Islet precursor cell (in vitro differentiated cells): ENCODE measurements at regions not wholly inside any gene's neighbourhood (a gene's known extent, or its start where the extent isn't known, plus 50 kb on each side); places are given as distances from the start of the nearest gene placed in this dataset.
A peak's percentile ranks its signal among the peaks of the same experiment; 100 is the strongest.
"Not testable (repeated sequence)": the region's sequence is repeated elsewhere in the genome, so short reads cannot be mapped to it uniquely, and the experiment has no call there.

Experiments
- DNase-seq: peaks from one replicate; pipeline ENCODE4 v3.0.0-alpha.2; 2018

DNA sequence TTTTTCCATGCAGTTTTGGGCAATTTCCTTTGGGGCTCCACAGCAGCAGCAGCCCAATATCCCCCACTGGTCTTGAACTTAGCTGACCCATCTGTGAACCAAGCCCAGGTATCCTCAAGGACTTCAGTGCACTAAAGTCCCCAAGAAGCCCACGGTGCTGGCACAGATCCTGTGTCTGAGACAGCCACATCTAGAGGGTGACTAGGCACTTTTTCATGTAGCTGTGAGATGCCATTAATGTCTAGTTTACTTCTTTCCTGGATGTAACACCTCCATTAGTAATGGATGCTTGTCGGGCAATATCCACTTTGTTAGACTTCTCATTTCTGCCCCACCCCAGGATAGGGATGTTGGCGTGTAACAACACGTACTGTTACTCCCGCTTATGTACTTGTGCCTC lies 117.9 kb downstream of the GPCPD1 start:
- DNase-seq: no peak

DNA sequence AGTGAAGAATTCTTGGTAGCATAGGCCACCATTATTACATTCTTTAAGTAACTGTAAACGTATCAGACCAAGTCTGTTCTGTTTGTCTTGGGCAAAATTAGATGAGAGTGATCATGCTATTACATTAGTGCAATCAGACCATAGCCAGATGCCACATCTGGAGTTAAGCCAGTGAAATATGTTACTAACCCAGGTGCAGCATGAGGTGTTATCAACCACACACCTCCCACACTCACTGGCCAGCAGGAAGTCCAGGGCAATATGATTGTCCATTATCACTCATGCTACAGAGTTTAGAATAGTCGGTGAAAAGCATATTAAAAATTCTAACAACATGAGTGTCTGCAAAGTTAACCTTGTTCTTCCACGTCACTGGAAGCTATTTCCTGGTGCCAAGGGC lies 119.4 kb downstream of the GPCPD1 start:
- no peak for DNase-seq

DNA sequence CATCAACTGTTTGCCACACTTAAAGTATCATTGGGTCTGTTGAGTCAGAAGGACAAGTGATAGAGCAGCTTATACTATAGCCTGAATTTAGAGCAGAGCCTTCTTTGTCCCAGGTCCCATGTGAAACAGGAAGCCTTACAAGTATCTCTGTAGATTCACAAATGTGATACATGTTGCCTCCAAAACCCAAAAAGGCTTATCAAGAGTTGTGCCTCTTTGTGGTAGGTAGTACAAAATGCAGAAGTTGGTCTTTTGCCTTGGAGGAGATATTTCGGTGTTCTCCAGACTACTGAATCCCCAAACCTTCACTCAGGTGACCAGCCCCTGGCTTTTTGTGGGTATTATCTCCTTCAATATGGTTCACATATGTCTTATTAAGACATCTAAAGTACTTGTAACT lies 121.2 kb downstream of the GPCPD1 start:
- no peak for DNase-seq

DNA sequence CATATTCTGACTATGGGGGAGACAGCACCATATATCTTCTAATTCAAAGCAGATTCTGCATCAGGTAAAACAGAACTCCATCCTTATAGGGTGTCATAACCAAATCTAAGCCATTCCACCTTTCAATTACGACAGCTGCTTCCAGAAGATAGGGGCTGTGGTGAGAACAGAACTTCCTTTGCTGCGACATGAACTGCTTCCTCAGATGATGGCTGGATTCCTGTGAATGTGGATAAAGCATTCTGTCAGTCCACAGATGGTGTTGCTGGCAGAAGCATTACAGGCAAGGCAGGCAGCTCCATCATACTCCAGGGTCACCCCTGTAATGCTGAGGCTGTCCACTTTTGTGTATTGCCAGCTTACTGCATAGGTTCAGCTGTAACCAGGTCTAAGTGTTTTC lies 122.0 kb downstream of the GPCPD1 start:
- DNase-seq: no peak

DNA sequence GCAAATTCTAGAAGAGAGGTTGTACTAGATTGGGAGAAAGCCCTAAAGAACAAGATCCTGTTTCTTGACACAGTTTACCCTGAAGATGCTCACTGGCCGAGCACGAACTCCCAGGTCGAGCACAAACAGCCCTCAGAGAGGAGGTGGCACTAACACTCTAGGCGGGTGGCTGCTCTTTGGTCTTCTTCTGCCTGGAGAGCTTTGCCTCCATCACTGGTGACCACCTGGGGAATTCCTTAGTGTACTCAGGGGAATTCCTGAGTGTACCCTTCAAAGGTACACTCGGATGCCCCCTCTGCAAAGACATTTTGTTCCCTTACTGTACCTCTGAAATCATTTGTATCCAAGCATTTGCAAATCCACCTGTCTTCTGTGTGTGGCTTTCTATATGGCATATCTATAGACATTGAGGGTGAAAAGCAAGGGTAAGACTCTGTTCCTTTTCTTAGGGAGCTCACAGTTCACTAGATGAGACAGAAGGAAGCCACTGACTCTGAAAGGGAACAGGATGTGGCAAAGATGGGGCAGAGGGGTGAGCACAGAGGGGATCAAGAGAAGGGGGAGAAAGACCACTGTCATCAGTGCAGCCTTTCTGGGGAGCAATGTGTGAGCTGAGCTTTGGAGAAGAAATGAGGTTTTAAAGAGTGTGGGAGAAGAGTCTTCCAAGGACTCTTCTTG lies 124.3 kb downstream of the GPCPD1 start:
- no peak for DNase-seq

DNA sequence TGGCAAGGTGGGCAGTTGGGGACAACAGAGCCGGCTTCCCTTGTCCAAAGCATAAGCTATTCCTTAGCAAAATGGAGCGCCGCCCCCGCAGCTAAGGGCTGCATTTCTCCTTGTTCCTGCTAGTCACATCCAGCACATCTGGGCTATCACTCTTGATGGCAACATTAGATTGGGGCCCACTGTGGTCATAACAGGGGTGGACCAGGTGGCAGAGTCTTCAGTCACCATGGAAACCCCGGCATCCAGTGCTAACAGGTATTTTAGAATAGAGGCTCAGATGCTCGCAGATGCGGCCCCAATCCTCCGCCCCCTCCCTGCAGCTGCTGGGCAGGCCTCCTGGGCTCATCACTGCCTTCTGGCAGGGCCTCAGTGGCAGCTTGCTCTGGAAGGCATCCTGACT lies 125.9 kb downstream of the GPCPD1 start:
- no peak for DNase-seq

DNA sequence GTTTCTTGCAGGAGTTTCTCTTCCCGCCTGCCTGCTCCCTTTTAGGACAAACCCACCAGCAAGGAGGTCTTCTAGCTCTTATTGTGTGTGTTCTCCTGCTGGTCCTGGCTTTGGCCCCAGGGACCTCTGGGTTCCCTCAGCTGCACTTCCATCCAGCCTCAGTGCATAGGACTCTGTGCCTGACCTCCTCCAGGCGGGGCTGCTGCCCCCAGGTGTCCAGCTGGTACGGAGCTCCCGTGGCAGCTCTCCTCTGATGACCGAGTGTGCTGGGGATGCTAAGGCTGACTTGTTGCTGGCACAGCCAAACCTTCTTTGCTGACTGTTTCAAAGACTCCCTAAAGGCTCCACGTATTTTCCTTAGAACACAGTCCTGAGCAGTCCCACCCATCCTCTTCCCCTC lies 126.5 kb downstream of the GPCPD1 start:
- DNase-seq: no peak

DNA sequence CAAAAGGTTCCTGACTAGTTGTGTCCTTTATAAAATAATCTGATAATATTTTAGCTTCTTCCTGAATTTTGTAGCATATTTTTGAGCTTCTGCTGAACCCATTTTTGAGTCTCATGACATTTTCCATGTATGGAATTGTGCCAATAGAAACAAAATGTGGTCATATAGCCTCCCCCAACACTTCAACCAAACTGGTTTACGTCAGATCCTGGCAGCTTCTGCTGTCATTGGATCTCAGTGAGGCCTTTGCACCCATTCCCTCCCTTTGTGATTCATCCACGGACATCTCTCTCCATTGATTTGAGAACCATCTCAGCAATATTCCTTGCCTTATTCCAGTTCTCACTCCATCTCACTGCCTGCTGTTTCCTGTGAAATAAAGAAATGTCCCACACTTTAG lies 128.0 kb downstream of the GPCPD1 start:
- DNase-seq: peak; percentile 20

DNA sequence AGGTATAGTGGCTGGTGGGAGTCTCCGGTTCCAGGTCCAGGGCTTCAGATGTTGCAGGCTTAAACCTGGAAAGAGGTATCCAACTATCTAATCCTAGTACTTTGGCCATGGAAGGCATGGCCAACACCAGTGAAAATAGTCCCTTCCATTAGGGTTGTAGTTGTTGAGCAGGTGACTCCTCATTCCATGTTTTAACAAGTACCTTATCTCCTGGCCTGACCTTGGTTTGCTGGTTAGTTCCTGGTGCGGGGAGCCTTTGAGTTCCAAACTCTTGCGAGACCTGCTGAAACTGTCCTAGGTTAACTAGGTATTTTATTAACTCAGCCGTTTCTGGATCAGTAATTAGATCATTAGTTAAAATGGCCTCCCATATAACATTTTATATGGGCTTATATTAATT lies 128.9 kb downstream of the GPCPD1 start:
- peak; percentile 36 for DNase-seq

DNA sequence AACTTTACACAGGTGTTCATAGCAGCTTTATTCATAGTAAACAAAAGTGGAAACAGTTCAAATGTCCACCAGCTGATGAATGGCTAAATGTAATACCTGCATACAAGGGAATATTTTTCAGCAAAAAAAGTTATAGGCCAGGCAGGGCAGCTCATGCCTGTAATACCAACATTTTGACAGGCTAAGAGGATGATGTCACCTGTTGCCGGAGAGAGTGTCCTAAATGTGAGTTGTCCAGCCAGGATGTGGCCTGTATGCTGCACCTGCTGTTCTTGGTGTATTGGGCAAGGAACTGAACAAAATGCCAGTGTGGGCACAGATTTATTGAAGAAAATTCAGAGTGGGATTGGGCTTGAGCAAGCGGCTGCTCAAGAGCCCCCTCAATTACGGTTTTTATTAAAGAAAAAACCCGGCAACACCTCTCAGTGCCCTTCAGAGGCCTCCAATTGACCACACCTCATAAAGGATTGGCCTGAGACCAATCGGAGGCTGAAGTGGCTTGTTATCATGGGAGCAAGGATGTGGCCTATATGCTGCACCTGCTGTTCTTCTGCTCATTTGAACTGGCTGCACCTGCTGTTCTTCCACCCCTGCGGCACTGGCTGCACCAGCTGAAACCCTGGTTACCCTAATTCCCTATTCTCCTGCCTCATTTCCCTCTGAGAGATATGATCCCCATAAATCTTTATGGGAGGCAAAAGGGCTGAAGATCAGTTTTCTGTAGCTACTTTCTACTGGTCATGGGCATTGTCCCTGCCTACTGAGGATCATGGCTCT lies 129.8 kb downstream of the GPCPD1 start:
- peak; percentile 21 for DNase-seq

DNA sequence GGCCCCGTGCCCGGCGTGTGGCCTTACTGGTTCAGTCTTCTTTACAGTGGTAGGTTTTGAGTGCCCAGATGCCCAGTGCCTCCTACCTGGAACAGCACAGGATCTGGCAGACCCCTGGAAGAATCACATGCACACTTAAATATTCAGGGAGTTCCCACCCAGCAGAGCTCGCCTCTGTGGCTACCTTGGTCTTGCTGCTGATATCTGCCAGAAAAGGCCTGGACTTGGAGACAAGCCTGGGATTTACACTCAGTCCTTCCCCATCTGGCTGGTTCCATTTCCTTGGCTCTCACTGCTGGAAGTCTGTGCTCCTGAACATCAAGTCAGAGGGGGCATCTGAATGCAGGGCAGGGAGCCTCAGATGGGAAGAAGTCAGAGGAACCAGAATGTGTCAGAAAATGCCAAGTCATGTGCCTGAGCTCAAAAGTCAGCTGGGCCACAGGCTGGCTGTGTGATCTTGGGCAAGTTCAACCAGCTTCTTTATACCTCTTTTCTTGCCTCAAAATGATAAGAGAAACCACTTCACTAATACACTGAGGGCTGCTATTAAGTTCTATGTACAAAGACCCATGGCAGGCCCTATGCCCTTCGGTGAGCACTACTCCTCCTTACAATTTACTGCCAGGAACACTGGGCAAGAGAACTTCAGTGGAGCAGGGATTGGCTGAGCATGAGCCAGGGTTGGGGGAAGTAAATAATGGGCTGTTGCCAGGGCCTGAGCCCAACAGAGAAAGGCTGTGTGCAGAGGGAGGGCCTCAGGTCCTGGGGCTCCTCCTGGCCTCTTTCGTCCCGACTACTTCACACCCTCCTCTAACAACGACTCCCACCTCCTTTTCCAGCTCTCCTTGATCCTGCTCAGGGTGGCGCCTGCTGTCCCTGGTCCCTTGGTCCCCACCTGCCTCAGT lies 135.9 kb downstream of the GPCPD1 start:
- no peak for DNase-seq

DNA sequence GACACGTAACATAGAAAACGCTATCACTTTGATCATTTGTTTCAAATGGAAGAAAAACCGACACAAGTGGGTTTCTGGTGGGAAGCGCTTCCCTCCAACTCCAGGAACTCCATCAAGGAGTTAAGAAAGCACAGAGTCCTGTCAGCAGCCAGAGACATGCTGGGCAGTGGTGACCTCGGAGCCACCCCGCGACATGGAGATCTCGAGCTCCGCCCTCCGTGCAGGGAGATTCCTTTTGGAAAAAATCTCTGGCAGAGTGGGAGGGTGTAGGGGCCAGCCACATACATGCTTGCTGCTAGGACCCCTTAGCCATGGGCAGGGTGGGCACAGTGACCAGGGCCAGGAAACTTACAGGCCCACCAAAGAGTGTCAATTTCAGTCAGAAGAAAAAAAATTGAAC lies 138.9 kb downstream of the GPCPD1 start:
- not testable (repeated sequence) for DNase-seq

DNA sequence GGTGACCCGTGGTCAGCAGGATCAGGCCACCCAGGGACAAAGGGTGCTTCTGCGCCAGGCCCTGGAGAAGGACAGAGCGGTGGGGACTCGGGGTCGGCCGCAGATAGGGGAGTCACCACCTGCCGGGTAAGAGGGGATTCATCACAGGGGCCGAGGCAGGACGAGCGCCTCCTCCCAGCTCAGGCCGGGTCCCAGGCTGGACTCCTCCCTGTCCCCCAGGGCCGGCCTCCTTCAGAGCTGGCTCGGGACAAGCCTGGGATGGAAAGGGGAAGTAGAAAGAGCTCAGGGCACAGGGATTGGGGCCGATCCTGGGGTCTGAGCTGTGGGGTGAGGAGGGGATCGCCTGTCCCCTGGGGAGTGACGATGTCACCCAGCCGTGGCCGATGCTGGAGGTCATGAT lies 139.4 kb downstream of the GPCPD1 start:
- DNase-seq: no peak

DNA sequence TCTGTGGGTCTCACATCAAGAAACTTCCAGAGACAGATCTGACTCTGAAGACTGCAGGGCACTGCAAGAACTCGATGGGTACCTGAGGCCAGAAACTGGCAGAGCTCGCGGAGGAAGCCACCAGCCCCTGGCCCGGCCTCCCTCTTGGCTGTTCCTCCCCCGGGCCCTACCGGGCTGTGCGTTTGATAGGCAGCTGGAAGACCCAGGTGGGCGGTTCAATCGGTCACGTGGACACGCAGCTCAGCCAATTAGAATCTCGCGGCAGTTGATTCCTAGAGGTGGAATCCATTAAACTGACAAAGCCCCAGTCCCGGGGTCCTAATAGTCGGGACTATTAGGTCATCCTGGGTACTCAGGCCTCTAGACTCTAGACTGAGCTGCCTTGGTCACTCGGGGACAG lies 139.9 kb downstream of the GPCPD1 start:
- DNase-seq: no peak

DNA sequence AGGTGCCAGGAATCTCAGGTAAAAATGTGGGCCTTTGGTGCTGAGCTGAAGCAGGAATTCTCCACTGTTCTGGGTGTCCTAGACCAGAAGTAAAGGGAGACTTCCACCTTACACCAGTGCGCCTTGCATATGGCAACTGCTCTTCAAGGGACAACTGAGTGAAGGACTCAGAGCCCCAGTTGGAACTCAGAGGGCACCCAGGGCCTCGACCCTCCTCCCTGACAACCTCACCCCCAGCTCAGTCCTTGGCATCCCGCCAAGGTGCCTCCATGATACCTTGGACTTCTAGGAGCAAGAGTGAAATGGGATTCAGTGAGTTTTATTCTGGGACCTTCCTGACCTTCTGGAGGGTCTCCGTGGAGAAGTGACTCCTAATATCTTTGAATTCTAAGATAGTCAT lies 140.3 kb downstream of the GPCPD1 start:
- no peak for DNase-seq

DNA sequence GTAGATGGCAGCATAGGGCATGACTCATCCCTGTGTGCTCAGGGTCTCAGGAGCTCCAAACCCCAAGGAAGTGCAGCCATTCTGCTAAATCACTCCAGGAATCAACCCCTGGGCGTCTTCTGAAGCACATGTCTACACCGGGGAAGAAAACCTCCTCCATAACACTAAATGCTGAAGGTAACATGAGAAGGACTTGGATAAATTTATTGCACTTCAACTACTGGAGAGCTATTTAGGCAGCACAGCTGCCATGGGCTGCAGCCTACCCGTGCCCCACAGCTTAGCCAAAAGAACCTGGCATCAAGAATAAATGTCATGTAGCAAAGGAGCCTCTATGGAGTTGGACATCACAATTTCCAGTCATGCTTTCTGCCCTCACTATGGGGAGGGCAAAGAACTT lies 141.7 kb downstream of the GPCPD1 start:
- DNase-seq: no peak

DNA sequence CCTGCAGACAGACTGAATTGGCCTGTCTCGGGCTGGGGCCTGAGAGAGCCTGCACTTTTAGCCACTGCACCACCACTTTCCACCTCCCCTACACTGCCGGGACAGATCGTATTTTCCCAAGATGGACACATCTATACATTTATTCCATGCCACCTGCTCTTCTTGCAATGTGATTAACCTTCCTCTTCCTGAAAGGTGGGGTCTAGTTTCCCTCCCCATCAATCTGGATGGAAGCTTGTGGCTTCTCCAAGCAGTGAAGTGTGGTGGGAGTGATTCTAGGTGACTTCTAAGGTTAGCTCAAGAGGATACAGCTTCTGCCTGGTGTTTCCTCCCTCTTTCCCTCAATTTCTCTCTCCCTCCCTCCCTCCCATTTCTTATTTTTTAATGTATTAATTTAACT lies 143.7 kb downstream of the GPCPD1 start:
- DNase-seq: no peak

DNA sequence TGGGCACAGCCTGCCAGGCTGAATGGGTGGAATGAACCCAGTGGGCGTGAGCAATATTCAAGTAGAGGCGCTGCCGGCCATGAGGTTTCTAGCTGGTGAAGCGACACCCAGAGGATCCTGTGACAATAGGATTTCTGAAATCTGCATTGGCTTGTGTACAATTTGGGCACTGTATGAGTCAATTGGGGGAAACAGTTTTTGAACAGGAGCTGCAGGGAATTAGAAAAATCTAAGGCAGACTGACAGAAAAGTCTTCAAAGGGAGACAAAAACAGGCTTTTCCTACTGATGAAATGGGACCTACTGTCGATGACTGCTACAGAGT lies 145.2 kb downstream of the GPCPD1 start:
- no peak for DNase-seq

DNA sequence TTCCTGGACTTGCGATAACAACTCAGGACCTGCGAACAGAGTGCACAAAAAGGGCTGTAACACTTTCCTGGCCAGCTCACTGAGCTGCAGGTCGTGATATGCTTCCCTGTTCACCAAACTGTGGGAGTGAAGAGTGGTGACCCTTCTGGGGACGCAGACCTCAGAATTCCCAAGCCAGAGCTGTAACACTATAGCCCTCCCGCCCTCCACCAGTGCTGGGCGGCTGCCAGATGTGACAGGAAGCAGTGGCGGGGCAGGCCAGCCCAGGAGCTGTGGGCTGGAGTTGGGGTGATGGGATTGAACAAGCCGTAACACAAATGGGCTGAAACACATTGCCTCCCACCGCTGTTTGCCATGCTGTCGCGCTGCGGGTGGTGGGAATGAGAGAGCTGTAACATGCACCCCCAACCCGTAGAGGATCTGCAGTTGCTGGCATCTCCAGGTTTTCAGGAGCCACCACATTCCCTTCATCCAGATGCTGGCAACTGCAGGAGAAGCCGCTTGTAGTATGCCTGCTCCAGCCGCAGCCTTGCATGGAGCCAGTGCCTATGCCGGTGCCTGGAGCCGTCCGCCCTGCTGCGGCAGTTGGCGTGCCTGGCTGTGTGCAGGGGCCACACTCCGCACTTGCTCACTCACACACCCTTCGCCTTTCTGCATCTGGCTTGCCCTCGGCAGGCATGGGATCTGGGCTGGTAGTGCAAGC lies 145.8 kb downstream of the GPCPD1 start:
- no peak for DNase-seq

DNA sequence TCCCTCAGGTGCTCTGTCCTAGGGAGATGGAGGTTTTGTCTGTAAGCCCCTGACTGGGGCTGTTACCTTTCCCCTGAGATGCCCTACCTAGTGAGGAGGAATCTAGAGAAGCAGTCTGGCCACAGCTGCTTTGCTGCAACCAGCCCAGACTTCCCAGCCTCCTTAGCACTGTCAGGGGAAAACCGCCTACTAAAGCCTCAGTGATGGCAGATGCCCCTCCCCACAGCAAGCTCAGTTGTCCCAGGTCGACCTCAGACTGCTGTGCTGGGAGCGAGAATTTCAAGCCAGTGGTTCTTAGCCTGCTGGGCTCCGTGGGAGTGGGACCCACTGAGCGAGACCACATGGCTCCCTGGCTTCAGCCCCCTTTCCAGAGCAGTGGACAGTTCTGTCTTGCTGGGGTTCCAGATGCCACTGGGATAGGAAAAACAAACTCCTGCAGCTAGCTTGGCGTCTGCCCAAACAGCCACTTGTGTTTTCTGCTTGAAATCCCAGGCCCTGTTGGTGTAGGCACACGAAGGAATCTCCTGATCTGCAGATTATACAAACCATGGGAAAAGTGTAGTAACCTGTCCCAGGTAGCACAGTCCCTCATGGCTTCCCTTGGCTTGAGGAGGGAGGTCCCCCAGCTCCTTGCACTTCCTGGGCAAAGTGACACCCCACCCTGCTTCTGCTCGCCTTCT lies 146.4 kb upstream of the PROKR2 start:
- no peak for DNase-seq

DNA sequence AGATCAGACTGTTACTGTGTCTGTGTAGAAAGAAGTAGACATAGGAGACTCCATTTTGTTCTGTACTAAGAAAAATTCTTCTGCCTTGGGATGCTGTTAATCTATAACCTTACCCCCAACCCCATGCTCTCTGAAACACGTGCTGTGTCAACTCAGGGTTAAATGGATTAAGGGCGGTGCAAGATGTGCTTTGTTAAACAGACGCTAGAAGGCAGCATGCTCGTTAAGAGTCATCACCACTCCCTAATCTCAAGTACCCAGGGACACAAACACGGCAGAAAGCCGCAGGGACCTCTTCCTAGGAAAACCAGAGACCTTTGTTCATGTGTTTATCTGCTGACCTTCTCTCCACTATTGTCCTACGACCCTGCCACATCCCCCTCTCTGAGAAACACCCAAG lies 137.0 kb upstream of the PROKR2 start:
- not testable (repeated sequence) for DNase-seq

DNA sequence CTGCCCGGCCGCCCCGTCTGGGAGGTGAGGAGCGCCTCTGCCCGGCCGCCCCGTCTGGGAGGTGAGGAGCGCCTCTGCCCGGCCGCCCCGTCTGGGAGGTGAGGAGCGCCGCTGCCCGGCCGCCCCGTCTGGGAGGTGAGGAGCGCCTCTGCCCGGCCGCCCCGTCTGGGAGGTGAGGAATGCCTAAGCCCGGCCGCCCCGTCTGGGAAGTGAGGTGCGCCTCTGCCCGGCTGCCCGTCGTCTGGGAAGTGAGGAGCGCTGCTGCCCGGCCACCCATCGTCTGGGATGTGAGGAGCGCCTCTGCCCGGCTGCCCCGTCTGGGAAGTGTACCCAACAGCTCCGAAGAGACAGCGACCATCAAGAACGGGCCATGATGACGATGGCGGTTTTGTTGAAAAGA lies 136.6 kb upstream of the PROKR2 start:
- not testable (repeated sequence) for DNase-seq

DNA sequence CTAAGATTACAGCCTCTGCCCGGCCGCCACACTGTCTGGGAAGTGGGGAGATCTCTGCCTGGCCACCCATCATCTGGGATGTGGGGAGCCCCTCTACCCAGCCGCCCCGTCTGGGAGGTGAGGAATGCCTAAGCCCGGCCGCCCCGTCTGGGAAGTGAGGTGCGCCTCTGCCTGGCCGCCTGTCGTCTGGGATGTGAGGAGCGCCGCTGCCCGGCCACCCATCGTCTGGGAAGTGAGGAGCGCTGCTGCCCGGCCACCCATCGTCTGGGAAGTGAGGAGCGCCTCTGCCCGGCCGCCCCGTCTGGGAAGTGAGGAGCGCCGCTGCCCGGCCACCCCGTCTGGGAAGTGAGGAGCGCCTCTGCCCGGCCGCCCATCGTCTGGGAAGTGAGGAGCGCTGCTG lies 135.9 kb upstream of the PROKR2 start:
- not testable (repeated sequence) for DNase-seq
